ENCODE measurements at regions not wholly inside any gene's neighbourhood (a gene's known extent, or its start where the extent isn't known, plus 50 kb on each side); places are given as distances from the start of the nearest gene placed in this dataset.

GRCh38 chr4:153062652-153063168, 126.6 kb downstream of the FHDC1 start:
- Histone ChIP-seq H3K36me3 (ENCODE audit: control insufficient read depth, insufficient read depth, low read length) (no peaks in the 10 kb centered on the region), H3K4me3 (replicated peaks; ENCODE audit: low read depth, low read length) (no peak overlapping the region), H3K27me3 (replicated peaks; ENCODE audit: control insufficient read depth, insufficient read depth, low read length) (no peaks in the 10 kb centered on the region; the same call in 1 of the 2 replicates)
- TF ChIP-seq CTCF (IDR thresholded peaks at IDR 0.05; ENCODE audit: insufficient read depth, low read length, poor library complexity, severe bottlenecking): no peak
- DNase-seq (ENCODE audit: extremely low read depth, insufficient read length): no peak

- no peak overlapping the region for H3K4me3 ChIP-seq (replicated peaks; ENCODE audit: low read depth, low read length)
- TF ChIP-seq CTCF (IDR thresholded peaks at IDR 0.05; ENCODE audit: insufficient read depth, low read length, poor library complexity, severe bottlenecking): no peak
- H3K27me3 ChIP-seq (replicated peaks; ENCODE audit: control insufficient read depth, insufficient read depth, low read length): no peaks in the 10 kb centered on the region; the same call in 1 of the 2 replicates
- DNase-seq (ENCODE audit: extremely low read depth, insufficient read length): no peak
- H3K36me3 ChIP-seq (ENCODE audit: control insufficient read depth, insufficient read depth, low read length): no peaks in the 10 kb centered on the region
Observed at GRCh38 chr4:153063490-153063889, 127.4 kb downstream of the FHDC1 start.

GRCh38 chr4:153064571-153064970, 128.4 kb downstream of the FHDC1 start:
- no peak for TF ChIP-seq CTCF (IDR thresholded peaks at IDR 0.05; ENCODE audit: insufficient read depth, low read length, poor library complexity, severe bottlenecking)
- Histone ChIP-seq H3K4me3 (replicated peaks; ENCODE audit: low read depth, low read length) (no peak overlapping the region), H3K36me3 (ENCODE audit: control insufficient read depth, insufficient read depth, low read length) (no peaks in the 10 kb centered on the region), H3K27me3 (replicated peaks; ENCODE audit: control insufficient read depth, insufficient read depth, low read length) (no peaks in the 10 kb centered on the region; the same call in 1 of the 2 replicates)
- DNase-seq (ENCODE audit: extremely low read depth, insufficient read length): no peak

GRCh38 chr4:153065276-153065675, 129.2 kb downstream of the FHDC1 start:
- no peak for DNase-seq (ENCODE audit: extremely low read depth, insufficient read length)
- Histone ChIP-seq H3K27me3 (replicated peaks; ENCODE audit: control insufficient read depth, insufficient read depth, low read length) (no peaks in the 10 kb centered on the region; the same call in 1 of the 2 replicates), H3K36me3 (ENCODE audit: control insufficient read depth, insufficient read depth, low read length) (no peaks in the 10 kb centered on the region), H3K4me3 (replicated peaks; ENCODE audit: low read depth, low read length) (no peak overlapping the region)
- TF ChIP-seq CTCF (IDR thresholded peaks at IDR 0.05; ENCODE audit: insufficient read depth, low read length, poor library complexity, severe bottlenecking): no peak

- Histone ChIP-seq H3K36me3 (ENCODE audit: control insufficient read depth, insufficient read depth, low read length) (no peaks in the 10 kb centered on the region), H3K27me3 (replicated peaks; ENCODE audit: control insufficient read depth, insufficient read depth, low read length) (no peaks in the 10 kb centered on the region), H3K4me3 (replicated peaks; ENCODE audit: low read depth, low read length) (no peak overlapping the region)
- TF ChIP-seq CTCF (IDR thresholded peaks at IDR 0.05; ENCODE audit: insufficient read depth, low read length, poor library complexity, severe bottlenecking): no peak
- DNase-seq (ENCODE audit: extremely low read depth, insufficient read length): no peak
Observed at GRCh38 chr4:153067376-153067775, 131.3 kb downstream of the FHDC1 start.

GRCh38 chr4:153068751-153069150, 132.6 kb downstream of the FHDC1 start:
- no peak for DNase-seq (ENCODE audit: extremely low read depth, insufficient read length)
- TF ChIP-seq CTCF (IDR thresholded peaks at IDR 0.05; ENCODE audit: insufficient read depth, low read length, poor library complexity, severe bottlenecking): no peak
- H3K4me3 ChIP-seq (replicated peaks; ENCODE audit: low read depth, low read length): no peak overlapping the region
- no peaks in the 10 kb centered on the region for H3K27me3 ChIP-seq (replicated peaks; ENCODE audit: control insufficient read depth, insufficient read depth, low read length)
- H3K36me3 ChIP-seq (ENCODE audit: control insufficient read depth, insufficient read depth, low read length): no peaks in the 10 kb centered on the region

All from GM06990 (cell line).